Stimulated activated CD8-positive, alpha-beta memory T cell treated with anti-CD3 and anti-CD28 coated beads, Interleukin-2, amount 100 ng/mL, for 1 hour (primary cell): ENCODE measurements at regions not wholly inside any gene's neighbourhood (a gene's known extent, or its start where the extent isn't known, plus 50 kb on each side); places are given as distances from the start of the nearest gene placed in this dataset.
"Not testable (repeated sequence)": the region's sequence is repeated elsewhere in the genome, so short reads cannot be mapped to it uniquely, and the experiment has no call there.

ENCODE experiments used
- DNase-seq, 2 donors: peaks; one replicate each; pipeline ENCODE4 v3.0.0-alpha.2; 2020; ENCODE audit warnings: low read depth in 2 of 2

GRCh38 chr3:20637729-20638128 lies 451.7 kb upstream of the SGO1 start:
- no peak for DNase-seq

- DNase-seq: no peak
Measured at GRCh38 chr3:20622304-20622703, 436.3 kb upstream of the SGO1 start.

GRCh38 chr3:20618621-20619020 lies 432.6 kb upstream of the SGO1 start:
- not testable (repeated sequence) for DNase-seq

- DNase-seq: not testable (repeated sequence)
Measured at GRCh38 chr3:20618181-20618580, 432.2 kb upstream of the SGO1 start.

GRCh38 chr3:20615982-20616381 lies 430.0 kb upstream of the SGO1 start:
- DNase-seq: not testable (repeated sequence)

- DNase-seq: no peak
Measured at GRCh38 chr3:20608054-20608738, 422.2 kb upstream of the SGO1 start.

- no peak for DNase-seq
Measured at GRCh38 chr3:20604659-20605058, 418.7 kb upstream of the SGO1 start.

- DNase-seq: no peak
Measured at GRCh38 chr3:20589275-20589674, 403.3 kb upstream of the SGO1 start.

GRCh38 chr3:20588781-20589180 lies 402.8 kb upstream of the SGO1 start:
- no peak for DNase-seq

- no peak for DNase-seq
Measured at GRCh38 chr3:20583648-20584047, 397.6 kb upstream of the SGO1 start.

GRCh38 chr3:20576228-20576627 lies 390.2 kb upstream of the SGO1 start:
- no peak for DNase-seq

GRCh38 chr3:20575146-20575545 lies 389.1 kb upstream of the SGO1 start:
- DNase-seq: no peak

GRCh38 chr3:20574746-20575145 lies 388.7 kb upstream of the SGO1 start:
- DNase-seq: no peak

- no peak for DNase-seq
Measured at GRCh38 chr3:20573175-20573574, 387.2 kb upstream of the SGO1 start.

- DNase-seq: no peak
Measured at GRCh38 chr3:20572473-20572872, 386.5 kb upstream of the SGO1 start.

- no peak for DNase-seq
Measured at GRCh38 chr3:20569310-20569709, 383.3 kb upstream of the SGO1 start.

GRCh38 chr3:20564966-20565365 lies 379.0 kb upstream of the SGO1 start:
- DNase-seq: no peak

- DNase-seq: no peak
Measured at GRCh38 chr3:20563985-20564384, 378.0 kb upstream of the SGO1 start.

GRCh38 chr3:20563251-20563650 lies 377.2 kb upstream of the SGO1 start:
- no peak for DNase-seq

GRCh38 chr3:20561166-20561565 lies 375.2 kb upstream of the SGO1 start:
- no peak for DNase-seq

- DNase-seq: not testable (repeated sequence)
Measured at GRCh38 chr3:20560446-20560845, 374.4 kb upstream of the SGO1 start.

- DNase-seq: no peak
Measured at GRCh38 chr3:20558161-20558560, 372.2 kb upstream of the SGO1 start.

GRCh38 chr3:20556661-20557060 lies 370.7 kb upstream of the SGO1 start:
- no peak for DNase-seq

- DNase-seq: no peak
Measured at GRCh38 chr3:20552605-20553275, 366.7 kb upstream of the SGO1 start.
